Umbilical cord (tissue), 1 donor: ENCODE measurements at regions not wholly inside any gene's neighbourhood (a gene's known extent, or its start where the extent isn't known, plus 50 kb on each side); places are given as distances from the start of the nearest gene placed in this dataset.
A peak's percentile ranks its signal among the peaks of the same experiment; 100 is the strongest.
"Not testable (repeated sequence)": the region's sequence is repeated elsewhere in the genome, so short reads cannot be mapped to it uniquely, and the experiment has no call there.

ENCODE experiments used
- DNase-seq: peaks from one replicate; pipeline ENCODE4 v3.0.0-alpha.2; 2015; ENCODE audit warnings: low spot score

DNA sequence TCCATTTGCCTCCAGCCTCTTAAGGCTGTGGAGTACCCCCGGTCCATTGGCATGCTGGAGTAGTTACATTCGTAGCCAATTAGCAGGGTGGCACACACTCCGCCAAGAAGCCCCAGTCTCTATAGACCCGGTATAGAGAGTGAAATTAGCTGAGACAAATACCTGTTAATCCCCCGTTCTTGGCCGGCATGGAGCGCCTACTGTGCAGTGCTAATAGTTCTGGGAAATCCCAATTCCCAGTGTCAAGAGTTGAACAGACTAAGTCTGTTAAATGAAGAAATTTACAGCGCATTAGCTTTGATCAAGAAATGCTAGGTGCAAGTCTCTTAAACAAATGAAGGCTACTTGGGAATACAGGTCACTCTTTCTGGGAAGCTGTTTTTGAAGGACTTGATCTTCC is 127.8 kb upstream of the ARX start:
- DNase-seq = no peak

DNA sequence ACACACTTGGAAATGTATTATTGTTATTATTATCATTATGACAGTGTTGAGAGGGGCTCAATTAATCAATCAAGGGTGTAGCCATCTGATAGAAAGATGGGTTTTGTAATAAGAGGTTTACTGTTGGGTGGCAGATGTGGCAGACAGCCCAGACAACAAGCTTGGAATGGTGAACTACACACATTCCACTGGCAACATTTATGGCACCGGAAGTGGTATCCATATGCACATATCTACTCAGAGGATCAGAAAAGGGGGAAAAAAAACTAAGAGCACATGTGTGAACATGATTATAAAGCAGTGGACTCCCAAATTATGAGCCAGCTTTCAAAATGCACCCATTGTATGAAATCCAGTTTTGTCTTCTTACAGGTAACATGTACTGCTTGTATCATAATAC is 125.9 kb upstream of the ARX start:
- no peak for DNase-seq

DNA sequence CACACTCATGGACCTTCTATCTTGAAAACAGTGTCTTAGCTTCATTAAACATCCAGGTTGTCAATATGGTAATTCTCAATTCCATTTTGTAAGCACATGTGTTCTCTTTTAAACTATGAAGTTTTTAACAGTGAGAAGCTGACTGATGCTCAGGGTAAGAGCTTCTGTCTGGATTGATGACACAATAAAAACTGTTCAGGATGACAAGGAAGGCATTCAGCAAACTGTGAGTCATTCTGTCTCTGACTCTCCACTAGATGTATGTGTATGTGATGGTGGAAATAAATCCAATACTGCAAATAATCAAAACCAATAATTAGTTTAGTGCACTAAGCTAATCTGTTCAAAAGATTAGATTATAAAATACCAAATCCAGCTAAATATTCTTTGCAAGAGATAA is 115.3 kb upstream of the ARX start:
- DNase-seq = no peak

DNA sequence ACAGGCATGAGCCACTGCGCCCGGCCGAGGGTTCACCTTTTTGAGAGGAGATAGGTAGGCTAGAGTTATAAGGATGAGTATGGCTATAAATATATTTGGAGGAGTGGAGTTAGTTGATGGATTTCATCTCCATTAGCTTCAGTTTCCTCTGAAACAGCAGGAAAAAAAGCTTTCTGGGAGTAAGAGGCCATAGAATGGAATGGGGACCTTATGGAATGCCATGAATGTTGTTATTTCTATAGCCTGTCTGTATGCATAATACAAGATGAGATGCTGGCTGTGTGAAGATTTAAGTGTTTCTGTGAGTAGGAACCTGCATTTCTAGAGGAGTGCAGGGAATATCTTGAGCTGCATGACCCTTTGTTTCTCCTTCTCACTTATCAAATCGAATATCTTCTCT is 114.9 kb upstream of the ARX start:
- no peak for DNase-seq

DNA sequence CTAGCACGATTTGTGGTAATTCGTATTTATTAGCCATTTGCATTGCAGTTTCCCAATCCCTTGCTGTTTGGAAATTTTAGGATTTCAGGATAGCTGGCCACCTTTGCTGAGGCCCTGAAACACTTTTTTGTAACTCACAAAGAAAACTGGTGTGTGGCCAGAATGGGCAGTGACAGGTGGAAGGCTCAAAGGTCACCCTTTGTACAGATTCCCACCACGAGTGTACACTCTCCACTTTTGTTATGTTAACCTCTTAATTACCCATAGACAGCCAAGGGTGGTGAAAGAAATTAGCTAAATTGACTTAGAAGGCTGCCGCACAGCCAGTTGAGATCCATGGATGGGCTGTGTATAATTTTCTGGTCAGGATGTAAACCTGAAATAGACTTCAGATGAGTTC is 109.7 kb upstream of the ARX start:
- no peak for DNase-seq

DNA sequence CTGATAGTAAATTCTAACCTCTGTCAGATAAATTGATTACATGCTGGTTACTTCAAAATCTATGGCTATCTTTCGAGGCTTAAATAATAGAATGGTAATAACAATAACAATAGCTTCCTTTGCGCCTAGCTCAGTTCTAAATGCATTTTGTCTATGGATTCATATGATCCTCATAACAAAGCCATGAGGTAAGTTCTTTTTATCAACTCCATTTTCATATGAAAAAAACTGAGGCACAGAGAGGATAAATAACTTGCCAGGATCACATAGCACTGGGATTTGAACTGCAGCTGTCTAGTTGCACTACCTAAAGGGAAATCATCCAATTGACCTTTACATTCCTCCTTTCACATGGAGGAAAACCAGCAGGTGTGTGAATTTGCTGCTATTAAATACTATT is 108.6 kb upstream of the ARX start:
- no peak for DNase-seq

DNA sequence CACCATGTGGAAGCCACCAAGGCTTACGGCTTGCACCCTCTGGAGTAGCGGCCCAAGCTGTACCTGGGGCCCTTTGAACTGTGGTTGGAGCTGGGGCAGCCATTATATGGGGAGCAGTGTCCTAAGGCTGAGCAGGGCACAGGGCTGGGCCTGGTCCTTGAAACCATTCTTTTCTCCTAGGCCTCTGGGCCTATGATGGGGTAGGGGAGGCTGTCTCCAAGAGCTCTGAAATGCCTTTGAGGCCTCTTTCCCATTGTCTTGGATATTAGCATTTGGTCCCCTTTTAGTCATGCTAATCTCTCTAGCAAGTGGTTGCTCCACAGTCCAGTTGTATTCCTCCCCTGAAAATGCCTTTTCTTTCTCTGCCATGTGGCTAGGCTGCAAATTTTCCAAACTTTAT is 96.4 kb upstream of the ARX start:
- no peak for DNase-seq

DNA sequence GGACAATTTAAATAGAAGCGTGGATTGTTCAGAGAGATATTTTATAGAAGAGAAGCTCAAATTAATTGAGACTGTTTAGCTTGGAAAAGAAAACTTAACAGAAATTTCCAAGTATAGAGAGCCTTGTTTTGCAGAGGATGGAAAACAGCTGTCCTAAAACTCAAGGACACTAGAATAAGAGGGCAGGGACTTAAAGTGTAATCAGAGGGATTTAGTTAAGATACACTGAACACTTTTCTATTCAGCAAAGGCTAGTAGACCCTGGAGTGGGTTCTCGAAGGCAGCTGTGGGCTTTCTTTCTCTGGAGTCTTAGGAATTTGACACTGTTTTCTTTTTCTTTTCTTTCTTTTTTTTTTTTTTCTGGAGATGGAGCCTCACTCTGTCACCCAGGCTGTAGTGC is 92.7 kb upstream of the ARX start:
- DNase-seq = peak; percentile 8

DNA sequence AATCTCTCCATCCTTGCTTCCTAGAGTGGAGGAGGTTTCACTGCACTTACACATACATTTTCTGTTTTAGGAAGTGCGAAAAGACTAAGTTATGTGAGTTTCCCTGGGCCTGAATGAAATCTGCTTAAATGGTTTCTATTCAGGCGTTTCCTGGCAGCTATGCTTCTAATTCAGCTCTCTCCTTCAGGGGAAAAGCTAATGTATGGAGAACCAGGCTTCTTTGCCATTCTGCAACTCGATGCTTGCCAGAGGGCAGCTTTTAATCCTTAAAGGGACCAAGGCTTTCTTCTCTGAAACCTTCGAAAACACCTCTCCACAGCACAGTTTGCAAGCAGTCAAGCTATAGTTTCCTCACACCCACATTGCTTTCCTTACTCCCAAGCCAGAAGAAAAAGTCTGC is 89.5 kb upstream of the ARX start:
- no peak for DNase-seq

DNA sequence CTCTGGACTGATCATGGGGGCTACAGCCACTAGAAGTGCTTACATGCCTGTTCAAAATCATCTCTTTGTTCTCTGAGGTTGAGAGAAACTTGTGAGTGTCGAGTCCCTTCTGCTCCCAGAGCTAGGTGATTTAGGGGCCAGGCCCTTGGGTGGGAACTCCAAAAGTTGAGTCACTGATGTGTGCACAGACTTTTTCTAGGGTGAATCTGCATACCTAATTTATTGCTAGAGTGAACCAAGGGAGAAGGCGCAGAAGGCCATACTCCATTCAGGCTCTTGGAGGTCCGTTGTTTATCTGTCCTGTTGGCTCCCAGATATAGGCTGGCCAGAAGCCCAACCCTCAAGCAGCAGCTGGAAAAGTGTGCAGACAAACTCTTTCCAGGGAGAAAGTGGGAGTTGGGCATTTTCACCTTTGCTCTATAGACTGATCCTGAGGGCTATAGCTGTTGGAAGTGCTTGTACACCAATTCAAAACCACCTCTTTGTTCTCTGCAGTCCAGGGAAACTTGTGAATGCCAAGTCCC is 80.8 kb upstream of the ARX start:
- no peak for DNase-seq

DNA sequence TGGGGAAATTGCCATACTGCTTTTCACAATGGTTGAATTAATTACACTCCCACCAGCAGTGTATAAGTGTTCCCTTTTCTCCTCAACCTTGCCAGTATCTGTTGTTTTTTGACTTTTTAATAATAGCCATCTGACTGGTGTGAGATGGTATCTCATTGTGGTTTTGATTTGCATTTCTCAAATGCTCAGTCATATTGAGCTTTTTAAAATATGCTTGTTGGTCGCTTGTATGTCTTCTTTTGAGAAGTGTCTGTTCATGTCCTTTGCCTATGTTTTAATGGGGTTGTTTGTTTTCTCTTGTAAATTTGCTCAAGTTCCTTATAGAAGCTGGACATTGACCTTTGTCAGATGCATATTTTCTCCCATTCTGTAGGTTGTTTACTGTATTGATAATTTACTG is 75.4 kb upstream of the ARX start:
- not testable (repeated sequence) for DNase-seq

DNA sequence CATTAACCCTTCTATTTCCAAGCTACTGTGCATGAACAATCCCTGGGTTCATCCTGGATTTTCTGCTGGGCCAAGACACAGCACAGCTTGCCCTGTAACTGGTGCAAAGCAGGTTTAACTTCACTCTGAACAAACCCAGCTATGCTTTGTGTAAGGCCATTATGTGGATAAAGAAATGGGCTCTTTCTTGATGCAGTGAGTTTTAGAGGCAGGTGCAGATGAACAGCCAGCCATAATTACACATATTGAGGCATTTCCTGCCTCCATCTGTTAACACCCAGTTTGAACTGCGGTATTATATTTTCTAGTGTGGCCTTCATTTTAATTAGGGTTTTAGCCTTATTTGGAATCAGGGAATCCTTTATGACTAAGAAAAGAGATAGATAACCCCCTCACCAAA is 68.7 kb upstream of the ARX start:
- DNase-seq = no peak

DNA sequence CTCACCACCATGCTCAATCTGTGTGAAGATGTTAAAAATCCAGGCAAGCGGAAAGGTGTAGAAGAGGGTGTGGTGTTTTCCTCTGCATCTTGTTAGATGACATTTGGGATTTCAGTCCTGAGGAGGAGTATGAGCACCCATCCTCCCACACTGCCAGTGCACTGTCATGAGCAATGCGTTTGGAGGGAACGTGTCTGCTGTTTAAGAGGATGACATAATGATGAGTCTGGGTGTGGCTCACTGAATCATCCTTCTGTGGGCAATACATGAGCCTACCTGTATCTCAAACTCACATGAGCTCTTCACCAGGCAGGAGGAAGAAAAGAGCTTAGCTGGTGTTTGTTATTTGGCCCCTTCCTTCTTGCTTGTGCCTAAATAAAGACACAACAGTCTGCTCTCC is 67.9 kb upstream of the ARX start:
- DNase-seq = no peak

DNA sequence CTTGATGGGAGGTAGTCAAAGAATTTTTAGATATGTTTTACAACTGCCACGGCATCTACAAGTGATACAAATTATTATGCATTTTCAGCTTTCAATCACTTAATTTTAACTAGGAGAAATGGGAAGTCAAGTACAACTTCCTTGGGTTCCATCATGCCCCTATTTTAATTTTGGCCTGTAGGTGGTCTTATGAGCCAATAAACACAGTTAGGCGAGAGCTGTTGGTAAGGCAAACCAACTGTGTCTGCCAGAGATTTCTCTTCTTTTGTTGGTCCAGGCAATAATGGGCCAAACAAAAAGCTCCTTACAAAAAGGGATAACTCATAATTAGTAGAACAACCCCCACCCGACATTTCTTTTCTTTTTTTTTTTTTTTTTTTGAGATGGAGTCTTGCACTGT is 63.3 kb upstream of the ARX start:
- no peak for DNase-seq

DNA sequence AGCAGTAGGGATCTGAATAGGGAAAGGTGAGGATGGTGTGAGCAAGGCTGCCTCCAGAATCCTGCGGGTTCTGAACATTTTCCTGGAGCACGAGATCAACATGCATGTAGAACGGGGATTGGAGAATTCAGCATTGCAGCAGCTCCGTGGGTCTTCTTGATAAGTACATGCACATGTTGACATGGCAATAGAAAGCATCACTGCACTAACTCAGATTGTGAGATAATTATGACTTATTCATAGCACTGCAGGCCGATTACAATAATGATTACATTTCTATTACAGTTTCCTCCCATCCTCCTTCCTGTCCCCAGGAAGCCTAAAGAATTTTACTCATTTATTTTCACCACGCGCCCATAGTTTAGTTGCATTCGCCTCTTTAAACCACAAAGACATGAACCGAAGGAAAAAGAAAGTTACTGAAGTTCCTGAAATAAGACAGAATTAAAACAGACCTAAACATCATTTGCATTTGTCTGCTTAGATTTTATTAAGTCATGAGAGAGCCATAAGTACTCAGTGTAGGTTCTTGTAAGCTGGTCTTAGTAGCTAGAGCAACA is 61.3 kb upstream of the ARX start:
- no peak for DNase-seq

DNA sequence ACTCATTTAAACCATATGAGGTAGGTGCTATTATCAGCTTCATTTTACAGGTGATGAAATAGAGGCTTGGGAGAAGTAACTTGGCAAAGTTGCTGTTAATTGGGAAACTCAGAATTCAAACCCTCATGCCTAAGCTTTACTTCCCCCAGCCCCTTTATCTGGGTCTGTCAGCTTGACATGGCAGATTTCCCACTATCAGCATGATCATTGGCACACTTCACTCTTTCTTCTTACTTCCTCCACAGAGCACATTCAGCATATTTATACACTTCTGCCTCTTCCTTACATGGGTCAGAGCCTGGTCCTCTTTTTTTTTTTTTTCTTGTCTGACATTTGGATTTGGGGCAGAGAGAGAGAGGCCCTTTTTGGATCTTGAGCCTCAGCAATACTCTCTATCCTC is 56.5 kb upstream of the ARX start:
- DNase-seq = no peak

DNA sequence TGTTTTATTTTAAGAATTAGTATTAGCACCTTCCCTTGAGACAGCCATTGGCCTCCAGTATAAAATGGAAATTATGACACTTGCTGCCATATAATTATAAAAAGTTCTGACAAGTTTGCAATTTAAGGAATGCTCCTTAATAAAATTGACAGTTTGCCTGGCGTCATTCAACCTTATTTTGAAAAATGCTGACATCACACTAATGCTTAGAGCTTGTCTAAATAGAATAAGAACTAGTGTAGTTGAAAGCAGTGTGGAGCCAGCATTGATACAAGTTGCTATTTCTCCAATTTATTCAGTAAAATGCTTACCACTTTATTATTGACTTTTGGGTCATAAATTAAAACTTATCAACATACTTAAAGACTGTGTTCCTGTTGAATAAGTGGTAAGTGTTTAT is 54.3 kb upstream of the ARX start:
- no peak for DNase-seq

DNA sequence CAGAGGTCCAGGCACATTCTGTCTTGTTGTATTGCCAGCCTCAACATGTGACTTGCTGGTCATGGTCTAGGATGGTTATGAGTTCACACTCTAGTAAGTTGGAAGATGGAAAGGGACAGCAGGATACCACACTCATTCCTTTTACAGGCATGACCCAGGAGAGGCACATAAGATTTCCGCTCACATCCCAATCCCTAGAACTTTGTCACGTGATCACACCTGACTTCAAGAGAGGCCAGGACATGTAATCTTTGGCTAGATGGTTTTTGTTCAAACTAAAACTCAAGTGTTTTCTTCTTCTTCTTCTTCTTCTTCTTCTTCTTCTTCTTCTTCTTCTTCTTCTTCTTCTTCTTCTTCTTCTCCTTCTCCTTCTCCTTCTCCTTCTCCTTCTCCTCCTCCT is 53.4 kb upstream of the ARX start:
- DNase-seq = no peak

DNA sequence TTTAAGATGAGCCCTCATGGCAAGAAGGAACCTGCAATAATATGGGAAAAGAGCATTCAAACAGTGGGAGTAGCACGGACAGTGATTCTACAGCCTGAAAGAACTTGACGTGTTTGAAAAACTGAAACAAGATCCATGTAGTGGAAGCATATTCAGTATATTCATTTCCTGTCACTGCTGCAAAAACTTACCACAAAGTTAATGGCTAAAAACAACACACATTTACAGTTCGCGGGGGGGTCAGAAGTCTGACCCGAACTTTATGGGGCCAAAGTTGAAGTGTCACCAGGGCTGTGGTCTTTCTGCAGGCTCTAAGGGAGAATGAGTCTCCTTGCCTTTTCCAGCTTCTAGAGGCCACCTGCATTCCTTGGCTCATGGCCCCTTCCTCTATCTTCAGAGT is 52.6 kb upstream of the ARX start:
- no peak for DNase-seq

DNA sequence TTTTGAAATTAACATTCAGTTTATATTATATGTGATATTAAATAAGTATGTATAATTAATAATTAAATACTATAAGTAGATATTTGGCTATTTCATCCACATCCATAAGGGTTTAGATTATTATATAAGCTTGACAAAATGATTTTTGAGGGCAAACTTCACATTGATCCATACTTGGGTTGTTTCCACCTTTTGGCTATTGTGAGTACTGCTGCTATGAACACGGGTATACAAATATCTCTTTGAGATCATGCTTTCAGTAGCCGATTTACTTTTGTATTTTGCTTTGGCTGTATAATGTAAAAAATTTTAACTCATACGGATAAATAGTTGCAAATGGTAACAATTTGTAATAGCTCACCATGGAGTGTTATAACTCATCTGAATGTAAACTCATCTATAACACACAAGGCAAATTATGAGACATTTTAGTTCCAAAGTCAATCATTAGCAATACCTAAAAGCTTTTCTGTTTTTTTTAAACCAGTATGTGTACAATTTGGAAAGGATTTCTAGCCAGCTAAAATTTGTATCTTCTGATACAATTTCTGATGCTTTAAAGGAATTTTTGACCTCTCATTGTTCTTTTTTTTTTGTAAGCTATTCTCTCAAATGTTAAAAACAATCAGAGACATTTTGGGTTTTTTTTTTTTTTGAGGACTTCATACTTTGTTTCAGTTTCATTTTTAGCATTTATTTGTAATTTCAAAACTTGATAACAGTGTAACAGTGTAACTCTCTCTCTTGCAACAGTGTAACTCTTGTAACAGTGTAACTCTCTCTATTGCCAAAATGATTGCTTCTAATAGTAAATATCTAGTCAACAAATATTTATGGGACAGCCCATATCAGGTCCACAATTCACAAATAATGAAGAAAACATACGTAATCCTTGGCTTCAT is 51.8 kb upstream of the ARX start:
- DNase-seq = no peak

DNA sequence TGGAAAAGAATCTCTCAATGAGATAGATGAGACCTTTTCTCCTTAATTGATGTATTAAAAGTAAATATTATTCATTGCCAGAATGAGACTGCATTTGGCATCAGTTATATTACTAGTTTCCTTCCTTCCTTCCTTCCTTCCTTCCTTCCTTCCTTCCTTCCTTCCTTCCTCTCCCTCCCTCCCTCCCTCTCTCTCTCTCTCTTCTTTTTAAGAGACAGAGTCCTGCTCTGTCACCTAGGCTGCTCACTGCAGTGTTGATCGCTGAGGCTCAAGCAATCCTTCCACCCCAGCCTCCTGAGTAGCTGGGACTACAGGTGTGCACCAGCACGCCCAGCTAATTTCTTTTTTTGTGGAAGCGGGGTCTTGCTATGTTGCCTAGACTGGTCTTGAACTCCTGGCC is 50.4 kb upstream of the ARX start:
- no peak for DNase-seq
